Left colon (tissue), 2 donors: ENCODE measurements at regions not wholly inside any gene's neighbourhood (a gene's known extent, or its start where the extent isn't known, plus 50 kb on each side); places are given as distances from the start of the nearest gene placed in this dataset.

Experiments
- microRNA-seq, 2 donors: library from miRNA; unstranded; fragments of <30 nt; microRNA quantifications; one replicate each; pipeline versions ENCODE4 v1.1.0 to v1.2.0, GENCODE V29; 2020
- donor health status: DM: no; HTN: no; CAD: no.
- donor health status: DM: yes; HTN: yes; CAD: no.

Small RNA genes lying in the stretch of these regions (microRNA-seq; reads per million reads assigned to microRNA genes)
- gene MIR1267 = 0 reads per million in 2 donors
